GM12878 (cell line): ENCODE measurements at regions not wholly inside any gene's neighbourhood (a gene's known extent, or its start where the extent isn't known, plus 50 kb on each side); places are given as distances from the start of the nearest gene placed in this dataset.

Experiments used
- EGR1 ChIP-seq, 2 experiments: IDR thresholded peaks; 1 replicate in 1 of 2; 2 replicates in 1 of 2; pipeline ENCODE4 v1.6.1; 2011 to 2012; ENCODE audit warnings: low read depth in 2 of 2, low read length in 2 of 2, borderline replicate concordance in 1 of 2, mild to moderate bottlenecking in 1 of 2, moderate library complexity in 1 of 2
- NBN ChIP-seq: fragments of 450-650 bp; IDR thresholded peaks from 2 replicates; pipeline ENCODE4 v1.6.1; 2016
- POLR2A ChIP-seq: IDR thresholded peaks from 2 replicates; pipeline ENCODE4 v1.6.1; 2011; ENCODE audit warnings: low read depth, mild to moderate bottlenecking, low read length
- RAD21 ChIP-seq: IDR thresholded peaks from 2 replicates; pipeline ENCODE4 v1.6.1; 2011; ENCODE audit warnings: mild to moderate bottlenecking, low read depth, low read length, moderate library complexity; ENCODE audit not compliant: insufficient read depth
- TCF12 ChIP-seq: IDR thresholded peaks from 2 replicates; pipeline ENCODE4 v1.6.1; 2011; ENCODE audit warnings: low read depth, mild to moderate bottlenecking, low read length
- YY1 ChIP-seq: IDR thresholded peaks from 2 replicates; pipeline ENCODE4 v1.6.1; 2011; ENCODE audit warnings: low read depth, mild to moderate bottlenecking, low read length
- TF ChIP-seq, protein P1 (sequence below), 3 experiments: IDR thresholded peaks in 2 of 3; conservative IDR thresholded peaks in 1 of 3; 2 replicates each; pipeline ENCODE4 v1.5.1; 2011; ENCODE audit warnings: low read depth in 3 of 3, low read length in 3 of 3, mild to moderate bottlenecking in 3 of 3, control low read depth in 2 of 3, moderate library complexity in 2 of 3, inconsistent platforms in 1 of 3, mixed read lengths in 1 of 3; ENCODE audit not compliant: control insufficient read depth in 2 of 3, insufficient read depth in 1 of 3; ENCODE audit errors: extremely low read depth in 1 of 3

- TF ChIP-seq POLR2A, result no peak
- no peak for TF ChIP-seq TCF12
- no peak for TF ChIP-seq EGR1 (IDR thresholded peaks at IDR 0.05; ENCODE audit: borderline replicate concordance in 1 of 2, low read depth in 2 of 2, low read length in 2 of 2)
- TF ChIP-seq YY1, result no peak
- TF ChIP-seq, protein P1, sequence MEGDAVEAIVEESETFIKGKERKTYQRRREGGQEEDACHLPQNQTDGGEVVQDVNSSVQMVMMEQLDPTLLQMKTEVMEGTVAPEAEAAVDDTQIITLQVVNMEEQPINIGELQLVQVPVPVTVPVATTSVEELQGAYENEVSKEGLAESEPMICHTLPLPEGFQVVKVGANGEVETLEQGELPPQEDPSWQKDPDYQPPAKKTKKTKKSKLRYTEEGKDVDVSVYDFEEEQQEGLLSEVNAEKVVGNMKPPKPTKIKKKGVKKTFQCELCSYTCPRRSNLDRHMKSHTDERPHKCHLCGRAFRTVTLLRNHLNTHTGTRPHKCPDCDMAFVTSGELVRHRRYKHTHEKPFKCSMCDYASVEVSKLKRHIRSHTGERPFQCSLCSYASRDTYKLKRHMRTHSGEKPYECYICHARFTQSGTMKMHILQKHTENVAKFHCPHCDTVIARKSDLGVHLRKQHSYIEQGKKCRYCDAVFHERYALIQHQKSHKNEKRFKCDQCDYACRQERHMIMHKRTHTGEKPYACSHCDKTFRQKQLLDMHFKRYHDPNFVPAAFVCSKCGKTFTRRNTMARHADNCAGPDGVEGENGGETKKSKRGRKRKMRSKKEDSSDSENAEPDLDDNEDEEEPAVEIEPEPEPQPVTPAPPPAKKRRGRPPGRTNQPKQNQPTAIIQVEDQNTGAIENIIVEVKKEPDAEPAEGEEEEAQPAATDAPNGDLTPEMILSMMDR (IDR thresholded peaks at IDR 0.05 in 2 of 3, conservative IDR thresholded peaks at IDR 0.05 in 1 of 3; ENCODE audit: control insufficient read depth in 2 of 3, extremely low read depth in 1 of 3, insufficient read depth in 1 of 3, low read depth in 3 of 3, low read length in 3 of 3), result no peak
- no peak for TF ChIP-seq RAD21
- no peak for TF ChIP-seq NBN
These were observed 162.3 kb upstream of the CAMK1G start for GRCh38 chr1:209421186-209421585.
